ENCODE measurements at regions not wholly inside any gene's neighbourhood (a gene's known extent, or its start where the extent isn't known, plus 50 kb on each side); places are given as distances from the start of the nearest gene placed in this dataset.

- TF ChIP-seq POLR2A (IDR thresholded peaks at IDR 0.05; ENCODE audit: extremely low read depth, insufficient read length) (no peak), CTCF (IDR thresholded peaks at IDR 0.05; ENCODE audit: low read depth, low read length) (no peak), MYC (IDR thresholded peaks at IDR 0.05; ENCODE audit: low read depth, low read length) (no peak)
Measured at GRCh38 chr18:46226461-46226860, 122.3 kb downstream of the HAUS1 start.
